Activated T-cell treated with anti-CD3 and anti-CD28 coated beads, Interleukin-2, amount 50 U/mL, for 24 hours (primary cell): ENCODE measurements at regions not wholly inside any gene's neighbourhood (a gene's known extent, or its start where the extent isn't known, plus 50 kb on each side); places are given as distances from the start of the nearest gene placed in this dataset.
"Not testable (repeated sequence)": the region's sequence is repeated elsewhere in the genome, so short reads cannot be mapped to it uniquely, and the experiment has no call there.

Experiments used
- DNase-seq: peaks from one replicate; pipeline ENCODE4 v3.0.0-alpha.2; 2020
- H3K27ac Mint-ChIP-seq: 2 replicates; pipeline ENCODE4 v1.8.0; 2020; ENCODE audit warnings: mild to moderate bottlenecking, mixed read lengths
- H3K27me3 Mint-ChIP-seq: 2 replicates; pipeline ENCODE4 v1.8.0; 2020; ENCODE audit warnings: mixed read lengths
- H3K36me3 Mint-ChIP-seq: 2 replicates; pipeline ENCODE4 v1.8.0; 2020; ENCODE audit warnings: low read depth, mixed read lengths
- H3K4me1 Mint-ChIP-seq: 2 replicates; pipeline ENCODE4 v1.8.0; 2020; ENCODE audit warnings: low read depth, mixed read lengths
- H3K4me3 Mint-ChIP-seq: 2 replicates; pipeline ENCODE4 v1.8.0; 2020; ENCODE audit warnings: mild to moderate bottlenecking, moderate library complexity, mixed read lengths
- H3K9me3 Mint-ChIP-seq: 2 replicates; pipeline ENCODE4 v1.8.0; 2020; ENCODE audit warnings: mixed read lengths

- peaks cover 21% of the 10 kb centered on the region for H3K27me3 Mint-ChIP-seq
- H3K36me3 Mint-ChIP-seq: no peaks in the 10 kb centered on the region
- H3K4me3 Mint-ChIP-seq: no peak overlapping the region
- H3K4me1 Mint-ChIP-seq: no peaks in the 10 kb centered on the region
- H3K9me3 Mint-ChIP-seq: no peaks in the 10 kb centered on the region
- H3K27ac Mint-ChIP-seq: no peak overlapping the region
- DNase-seq: no peak
Measured at GRCh38 chr9:85487872-85488271, 253.9 kb downstream of the AGTPBP1 start.

- no peak for DNase-seq
- no peaks in the 10 kb centered on the region for H3K9me3 Mint-ChIP-seq
- no peaks in the 10 kb centered on the region for H3K4me1 Mint-ChIP-seq
- H3K4me3 Mint-ChIP-seq: no peak overlapping the region
- H3K27me3 Mint-ChIP-seq: peaks cover 24% of the 10 kb centered on the region
- no peak overlapping the region for H3K27ac Mint-ChIP-seq
- no peaks in the 10 kb centered on the region for H3K36me3 Mint-ChIP-seq
Measured at GRCh38 chr9:85484235-85484634, 257.5 kb downstream of the AGTPBP1 start.

- no peaks in the 10 kb centered on the region for H3K36me3 Mint-ChIP-seq
- no peak overlapping the region for H3K4me3 Mint-ChIP-seq
- H3K27ac Mint-ChIP-seq: no peak overlapping the region
- no peak for DNase-seq
- H3K9me3 Mint-ChIP-seq: no peaks in the 10 kb centered on the region
- no peaks in the 10 kb centered on the region for H3K4me1 Mint-ChIP-seq
- H3K27me3 Mint-ChIP-seq: peaks cover 24% of the 10 kb centered on the region
Measured at GRCh38 chr9:85483208-85483607, 258.5 kb downstream of the AGTPBP1 start.

GRCh38 chr9:85479305-85479704, 262.4 kb downstream of the AGTPBP1 start:
- Mint-ChIP-seq H3K9me3 (peaks cover 8% of the 10 kb centered on the region), H3K36me3 (no peaks in the 10 kb centered on the region), H3K4me1 (no peaks in the 10 kb centered on the region), H3K27me3 (peaks cover 21% of the 10 kb centered on the region), H3K27ac (no peak overlapping the region), H3K4me3 (no peak overlapping the region)
- DNase-seq: no peak

- DNase-seq: no peak
- no peaks in the 10 kb centered on the region for H3K36me3 Mint-ChIP-seq
- no peaks in the 10 kb centered on the region for H3K4me1 Mint-ChIP-seq
- H3K4me3 Mint-ChIP-seq: no peak overlapping the region
- H3K9me3 Mint-ChIP-seq: peaks cover 9% of the 10 kb centered on the region
- no peak overlapping the region for H3K27ac Mint-ChIP-seq
- peaks cover 21% of the 10 kb centered on the region for H3K27me3 Mint-ChIP-seq
Measured at GRCh38 chr9:85478847-85479246, 262.9 kb downstream of the AGTPBP1 start.

- not testable (repeated sequence) for H3K4me1 Mint-ChIP-seq, H3K9me3 Mint-ChIP-seq, H3K27me3 Mint-ChIP-seq, H3K36me3 Mint-ChIP-seq, H3K27ac Mint-ChIP-seq, DNase-seq, H3K4me3 Mint-ChIP-seq
Measured at GRCh38 chr9:85474896-85475295, 266.9 kb downstream of the AGTPBP1 start.

- Mint-ChIP-seq H3K27me3 (no peaks in the 10 kb centered on the region), H3K27ac (no peak overlapping the region), H3K4me3 (no peak overlapping the region), H3K9me3 (peaks cover 9% of the 10 kb centered on the region), H3K4me1 (no peaks in the 10 kb centered on the region), H3K36me3 (no peaks in the 10 kb centered on the region)
- no peak for DNase-seq
Measured at GRCh38 chr9:85471791-85472190, 270.0 kb downstream of the AGTPBP1 start.

GRCh38 chr9:85469041-85469440, 272.7 kb downstream of the AGTPBP1 start:
- no peaks in the 10 kb centered on the region for H3K9me3 Mint-ChIP-seq
- no peak overlapping the region for H3K27ac Mint-ChIP-seq
- no peak for DNase-seq
- H3K4me1 Mint-ChIP-seq: no peaks in the 10 kb centered on the region
- H3K4me3 Mint-ChIP-seq: no peak overlapping the region
- H3K27me3 Mint-ChIP-seq: no peaks in the 10 kb centered on the region
- H3K36me3 Mint-ChIP-seq: no peaks in the 10 kb centered on the region

- Mint-ChIP-seq H3K27me3 (no peaks in the 10 kb centered on the region), H3K27ac (no peak overlapping the region), H3K4me3 (no peak overlapping the region), H3K9me3 (no peaks in the 10 kb centered on the region), H3K4me1 (no peaks in the 10 kb centered on the region), H3K36me3 (no peaks in the 10 kb centered on the region)
- DNase-seq: no peak
Measured at GRCh38 chr9:85466834-85467233, 274.9 kb downstream of the AGTPBP1 start.

- H3K9me3 Mint-ChIP-seq, H3K4me3 Mint-ChIP-seq, H3K36me3 Mint-ChIP-seq, H3K27ac Mint-ChIP-seq, DNase-seq, H3K4me1 Mint-ChIP-seq: not testable (repeated sequence)
- peaks cover 14% of the 10 kb centered on the region for H3K27me3 Mint-ChIP-seq
Measured at GRCh38 chr9:85458114-85458864, 283.5 kb downstream of the AGTPBP1 start.

GRCh38 chr9:85453850-85454249, 287.9 kb downstream of the AGTPBP1 start:
- peaks cover 28% of the 10 kb centered on the region for H3K27me3 Mint-ChIP-seq
- no peak for DNase-seq
- no peak overlapping the region for H3K27ac Mint-ChIP-seq
- no peaks in the 10 kb centered on the region for H3K4me1 Mint-ChIP-seq
- peaks cover 2% of the 10 kb centered on the region for H3K9me3 Mint-ChIP-seq
- H3K4me3 Mint-ChIP-seq: no peak overlapping the region
- no peaks in the 10 kb centered on the region for H3K36me3 Mint-ChIP-seq

GRCh38 chr9:85452841-85453240, 288.9 kb downstream of the AGTPBP1 start:
- no peak overlapping the region for H3K27ac Mint-ChIP-seq
- H3K36me3 Mint-ChIP-seq: no peaks in the 10 kb centered on the region
- no peak for DNase-seq
- no peaks in the 10 kb centered on the region for H3K4me1 Mint-ChIP-seq
- H3K4me3 Mint-ChIP-seq: no peak overlapping the region
- peaks cover 28% of the 10 kb centered on the region for H3K27me3 Mint-ChIP-seq
- H3K9me3 Mint-ChIP-seq: peaks cover 2% of the 10 kb centered on the region

- peaks cover 28% of the 10 kb centered on the region for H3K27me3 Mint-ChIP-seq
- no peaks in the 10 kb centered on the region for H3K36me3 Mint-ChIP-seq
- no peak for DNase-seq
- H3K4me1 Mint-ChIP-seq: no peaks in the 10 kb centered on the region
- H3K27ac Mint-ChIP-seq: no peak overlapping the region
- H3K4me3 Mint-ChIP-seq: no peak overlapping the region
- peaks cover 3% of the 10 kb centered on the region for H3K9me3 Mint-ChIP-seq
Measured at GRCh38 chr9:85451680-85452079, 290.1 kb downstream of the AGTPBP1 start.

- Mint-ChIP-seq H3K4me3 (no peak overlapping the region), H3K36me3 (no peaks in the 10 kb centered on the region), H3K27ac (no peak overlapping the region), H3K9me3 (peaks cover 7% of the 10 kb centered on the region), H3K27me3 (peaks cover 3% of the 10 kb centered on the region), H3K4me1 (no peaks in the 10 kb centered on the region)
- DNase-seq: no peak
Measured at GRCh38 chr9:85445887-85446286, 295.9 kb downstream of the AGTPBP1 start.

- Mint-ChIP-seq H3K4me1 (no peaks in the 10 kb centered on the region), H3K27ac (no peak overlapping the region), H3K9me3 (peaks cover 6% of the 10 kb centered on the region), H3K27me3 (peaks cover 3% of the 10 kb centered on the region), H3K4me3 (no peak overlapping the region), H3K36me3 (no peaks in the 10 kb centered on the region)
- DNase-seq: no peak
Measured at GRCh38 chr9:85444243-85444642, 297.5 kb downstream of the AGTPBP1 start.

GRCh38 chr9:85443190-85443598, 298.6 kb downstream of the AGTPBP1 start:
- no peaks in the 10 kb centered on the region for H3K36me3 Mint-ChIP-seq
- no peak overlapping the region for H3K27ac Mint-ChIP-seq
- no peaks in the 10 kb centered on the region for H3K27me3 Mint-ChIP-seq
- no peak for DNase-seq
- no peak overlapping the region for H3K4me3 Mint-ChIP-seq
- H3K4me1 Mint-ChIP-seq: no peaks in the 10 kb centered on the region
- H3K9me3 Mint-ChIP-seq: peaks cover 6% of the 10 kb centered on the region
